ENCODE measurements at regions not wholly inside any gene's neighbourhood (a gene's known extent, or its start where the extent isn't known, plus 50 kb on each side); places are given as distances from the start of the nearest gene placed in this dataset.

- Histone ChIP-seq H3K9me3 (no peaks in the 10 kb centered on the region), H3K27ac (no peak overlapping the region), H3K4me3 (no peak overlapping the region), H3K4me1 (no peaks in the 10 kb centered on the region), H3K27me3 (no peaks in the 10 kb centered on the region), H3K36me3 (no peaks in the 10 kb centered on the region)
- DNase-seq (ENCODE audit: low spot score in 2 of 2): no peak
- intact Hi-C loops (cut with DNase I; ENCODE audit: low total_unique reads): no loop called here
- TF ChIP-seq POLR2A (IDR thresholded peaks at IDR 0.05) (no peak), POLR2AphosphoS5 (IDR thresholded peaks at IDR 0.05) (no peak), CTCF (IDR thresholded peaks at IDR 0.05) (no peak)
Observed at GRCh38 chr12:60120199-60120598, 524.4 kb downstream of the SLC16A7 start.

GRCh38 chr12:60123557-60123956 is 527.7 kb downstream of the SLC16A7 start:
- TF ChIP-seq POLR2A (IDR thresholded peaks at IDR 0.05) (no peak), CTCF (IDR thresholded peaks at IDR 0.05) (no peak), POLR2AphosphoS5 (IDR thresholded peaks at IDR 0.05) (no peak)
- intact Hi-C loops (cut with DNase I; ENCODE audit: low total_unique reads): no loop called here

GRCh38 chr12:60137513-60137912 is 541.7 kb downstream of the SLC16A7 start:
- no peak overlapping the region for H3K27ac ChIP-seq
- no peaks in the 10 kb centered on the region for H3K4me1 ChIP-seq
- intact Hi-C loops (cut with DNase I; ENCODE audit: low total_unique reads): no loop called here
- no peaks in the 10 kb centered on the region for H3K27me3 ChIP-seq
- TF ChIP-seq POLR2A (IDR thresholded peaks at IDR 0.05) (no peak), POLR2AphosphoS5 (IDR thresholded peaks at IDR 0.05) (no peak), CTCF (IDR thresholded peaks at IDR 0.05) (no peak)
- no peak for DNase-seq (ENCODE audit: low spot score in 2 of 2)
- H3K9me3 ChIP-seq: no peaks in the 10 kb centered on the region
- no peaks in the 10 kb centered on the region for H3K36me3 ChIP-seq
- no peak overlapping the region for H3K4me3 ChIP-seq

More at GRCh38 chr12:60123557-60123956, 527.7 kb downstream of the SLC16A7 start:
- DNase-seq (ENCODE audit: low spot score in 2 of 2): no peak
- H3K27me3 ChIP-seq: no peaks in the 10 kb centered on the region
- peaks cover 0 to 4% of the 10 kb centered on the region in 2 donors for H3K9me3 ChIP-seq
- H3K4me3 ChIP-seq: no peak overlapping the region
- no peak overlapping the region for H3K27ac ChIP-seq
- H3K4me1 ChIP-seq: no peaks in the 10 kb centered on the region
- no peaks in the 10 kb centered on the region for H3K36me3 ChIP-seq

- TF ChIP-seq CTCF (IDR thresholded peaks at IDR 0.05): no peak
- no peak for TF ChIP-seq POLR2A (IDR thresholded peaks at IDR 0.05)
- TF ChIP-seq POLR2AphosphoS5 (IDR thresholded peaks at IDR 0.05): no peak
- Histone ChIP-seq H3K27me3 (no peaks in the 10 kb centered on the region), H3K27ac (no peak overlapping the region), H3K36me3 (no peaks in the 10 kb centered on the region), H3K4me3 (no peak overlapping the region), H3K9me3 (no peaks in the 10 kb centered on the region), H3K4me1 (no peaks in the 10 kb centered on the region)
- DNase-seq (ENCODE audit: low spot score in 2 of 2): no peak
- intact Hi-C loops (cut with DNase I; ENCODE audit: low total_unique reads): no loop called here
Observed at GRCh38 chr12:60138526-60138925, 542.7 kb downstream of the SLC16A7 start.

- H3K4me3 ChIP-seq: no peak overlapping the region
- no peaks in the 10 kb centered on the region for H3K27me3 ChIP-seq
- H3K27ac ChIP-seq: no peak overlapping the region
- intact Hi-C loops (cut with DNase I; ENCODE audit: low total_unique reads): no loop called here
- no peaks in the 10 kb centered on the region for H3K36me3 ChIP-seq
- no peak for TF ChIP-seq POLR2AphosphoS5 (IDR thresholded peaks at IDR 0.05)
- no peaks in the 10 kb centered on the region for H3K9me3 ChIP-seq
- no peaks in the 10 kb centered on the region for H3K4me1 ChIP-seq
- no peak for DNase-seq (ENCODE audit: low spot score in 2 of 2)
Observed at GRCh38 chr12:60144395-60144794, 548.6 kb downstream of the SLC16A7 start.

- TF ChIP-seq CTCF (IDR thresholded peaks at IDR 0.05): no peak
- DNase-seq (ENCODE audit: low spot score in 2 of 2): no peak
- no peaks in the 10 kb centered on the region for H3K4me1 ChIP-seq
- intact Hi-C loops (cut with DNase I; ENCODE audit: low total_unique reads): no loop called here
- H3K27ac ChIP-seq: no peak overlapping the region
- H3K9me3 ChIP-seq: no peaks in the 10 kb centered on the region
- no peaks in the 10 kb centered on the region for H3K36me3 ChIP-seq
- no peaks in the 10 kb centered on the region for H3K27me3 ChIP-seq
- H3K4me3 ChIP-seq: no peak overlapping the region
Observed at GRCh38 chr12:60148109-60148508, 552.3 kb downstream of the SLC16A7 start.

Data from breast epithelium (tissue), 4 donors.